ENCODE measurements at regions not wholly inside any gene's neighbourhood (a gene's known extent, or its start where the extent isn't known, plus 50 kb on each side); places are given as distances from the start of the nearest gene placed in this dataset.

DNA sequence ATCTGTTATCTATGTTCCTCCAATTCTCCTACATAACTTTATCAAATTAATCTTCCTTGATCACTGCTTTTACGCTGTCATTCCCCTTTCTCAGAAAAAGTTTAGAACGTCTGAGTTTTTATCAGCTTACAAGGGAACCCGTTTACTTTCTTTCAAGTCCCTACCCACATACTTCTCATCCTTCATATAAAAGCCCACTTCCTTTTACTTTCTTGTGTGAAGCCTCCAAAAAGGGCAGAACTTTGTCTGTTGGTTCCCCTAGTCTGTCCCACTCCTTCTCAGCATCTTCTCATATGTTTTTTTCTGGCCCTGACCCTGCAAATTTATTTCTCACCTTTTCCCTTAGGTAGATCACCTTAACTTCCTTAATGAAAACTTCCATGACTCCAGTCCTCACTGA, 106.1 kb downstream of the TFAP2B start:
- TF ChIP-seq, protein P1, sequence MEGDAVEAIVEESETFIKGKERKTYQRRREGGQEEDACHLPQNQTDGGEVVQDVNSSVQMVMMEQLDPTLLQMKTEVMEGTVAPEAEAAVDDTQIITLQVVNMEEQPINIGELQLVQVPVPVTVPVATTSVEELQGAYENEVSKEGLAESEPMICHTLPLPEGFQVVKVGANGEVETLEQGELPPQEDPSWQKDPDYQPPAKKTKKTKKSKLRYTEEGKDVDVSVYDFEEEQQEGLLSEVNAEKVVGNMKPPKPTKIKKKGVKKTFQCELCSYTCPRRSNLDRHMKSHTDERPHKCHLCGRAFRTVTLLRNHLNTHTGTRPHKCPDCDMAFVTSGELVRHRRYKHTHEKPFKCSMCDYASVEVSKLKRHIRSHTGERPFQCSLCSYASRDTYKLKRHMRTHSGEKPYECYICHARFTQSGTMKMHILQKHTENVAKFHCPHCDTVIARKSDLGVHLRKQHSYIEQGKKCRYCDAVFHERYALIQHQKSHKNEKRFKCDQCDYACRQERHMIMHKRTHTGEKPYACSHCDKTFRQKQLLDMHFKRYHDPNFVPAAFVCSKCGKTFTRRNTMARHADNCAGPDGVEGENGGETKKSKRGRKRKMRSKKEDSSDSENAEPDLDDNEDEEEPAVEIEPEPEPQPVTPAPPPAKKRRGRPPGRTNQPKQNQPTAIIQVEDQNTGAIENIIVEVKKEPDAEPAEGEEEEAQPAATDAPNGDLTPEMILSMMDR (IDR thresholded peaks at IDR 0.05), result no peak

DNA sequence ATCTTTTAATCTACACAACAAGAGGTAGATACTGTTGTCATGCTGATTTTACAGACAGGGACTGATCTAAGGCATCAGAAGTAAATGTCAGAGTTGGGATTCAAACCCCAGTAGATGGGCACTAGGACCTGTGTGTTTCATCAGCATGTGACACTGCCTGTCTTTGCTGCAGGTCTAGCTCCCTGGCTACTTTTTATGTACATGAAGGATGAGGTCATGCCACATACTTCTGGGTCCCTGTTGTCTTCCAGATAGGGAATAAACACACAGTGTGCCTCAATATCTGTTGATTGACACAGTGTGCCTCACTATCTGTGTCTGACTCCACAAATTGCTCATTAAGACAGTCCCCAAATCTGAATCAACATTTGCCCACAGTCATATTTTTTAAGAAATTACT, 106.9 kb downstream of the TFAP2B start:
- TF ChIP-seq, protein P1 (IDR thresholded peaks at IDR 0.05), result no peak

DNA sequence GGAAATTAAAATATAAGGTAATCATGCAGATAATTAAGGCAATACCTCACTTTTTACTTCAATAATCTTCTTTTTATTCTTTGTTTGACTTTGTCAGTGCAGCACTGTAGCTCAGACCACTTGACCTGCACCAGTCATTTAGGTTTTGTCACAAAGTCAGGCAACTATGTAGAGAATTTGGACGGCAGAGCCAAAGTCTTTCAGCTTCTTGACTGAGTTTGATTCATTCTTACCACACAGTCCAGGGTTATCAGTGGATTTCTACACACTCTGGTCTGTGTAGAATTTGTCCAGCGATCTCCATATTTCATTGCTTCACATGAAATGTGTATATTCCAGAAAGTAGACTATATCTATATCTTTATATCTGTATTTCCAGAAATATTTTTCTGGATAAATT, 107.3 kb downstream of the TFAP2B start:
- TF ChIP-seq, protein P1 (IDR thresholded peaks at IDR 0.05), result no peak

DNA sequence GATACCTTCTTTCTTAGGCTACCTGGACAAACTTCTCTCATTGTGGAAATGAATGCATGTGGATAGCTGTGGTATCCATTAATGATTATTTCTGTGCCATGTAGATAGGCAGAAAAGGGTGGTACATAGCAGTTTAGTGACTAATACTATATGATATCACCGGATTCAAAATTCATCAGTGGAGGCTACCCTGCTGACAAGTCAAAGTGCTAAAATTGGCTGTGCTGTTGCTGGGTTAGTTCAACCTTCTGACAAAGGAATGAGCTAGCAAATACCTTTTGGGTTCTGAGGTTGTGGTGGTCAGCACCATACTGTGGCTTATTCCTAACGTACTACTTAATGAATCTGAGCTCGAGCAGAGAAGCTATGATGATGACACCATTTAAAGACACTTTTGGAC, 109.1 kb downstream of the TFAP2B start:
- TF ChIP-seq, protein P1 (IDR thresholded peaks at IDR 0.05), result no peak

DNA sequence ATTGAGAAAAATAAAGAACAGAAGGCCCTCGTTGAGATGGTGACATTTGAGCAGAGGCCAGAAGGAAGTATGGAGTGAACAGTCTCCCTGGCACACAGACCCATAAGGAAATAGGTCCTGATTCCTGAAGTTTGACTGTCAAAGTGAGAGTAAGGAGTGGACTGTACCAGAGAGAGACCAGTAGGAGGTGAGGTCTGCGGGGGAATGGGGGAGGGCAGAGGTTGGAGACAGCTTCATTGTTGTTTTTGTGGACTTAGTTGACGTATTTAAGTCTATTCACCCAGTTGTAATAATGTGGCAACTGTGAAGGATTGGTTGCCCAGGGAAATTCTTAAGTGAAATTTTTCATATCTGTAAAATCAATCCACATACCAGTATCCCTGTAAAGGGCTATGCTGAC, 110.7 kb downstream of the TFAP2B start:
- TF ChIP-seq, protein P1 (IDR thresholded peaks at IDR 0.05), result no peak

DNA sequence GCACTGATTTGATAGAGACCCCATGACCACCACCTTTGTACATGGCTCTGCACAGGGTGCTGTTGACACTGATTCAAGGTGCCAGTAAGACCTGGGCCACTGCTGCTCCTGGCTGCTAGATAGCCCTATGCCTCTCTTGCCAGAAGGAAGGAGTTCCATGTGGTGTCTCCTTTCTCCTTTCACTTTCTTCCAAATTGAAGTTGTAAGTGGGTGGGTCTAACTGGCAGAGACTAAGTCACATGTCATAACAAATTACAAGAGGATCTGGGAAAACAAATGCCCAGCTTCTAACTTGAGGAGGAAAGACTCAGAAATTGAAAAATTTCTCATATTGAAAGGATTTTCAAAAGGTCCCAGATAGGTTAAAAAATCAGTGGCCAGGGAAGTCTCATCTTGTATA, 116.8 kb downstream of the TFAP2B start:
- TF ChIP-seq, protein P1 (IDR thresholded peaks at IDR 0.05), result no peak

DNA sequence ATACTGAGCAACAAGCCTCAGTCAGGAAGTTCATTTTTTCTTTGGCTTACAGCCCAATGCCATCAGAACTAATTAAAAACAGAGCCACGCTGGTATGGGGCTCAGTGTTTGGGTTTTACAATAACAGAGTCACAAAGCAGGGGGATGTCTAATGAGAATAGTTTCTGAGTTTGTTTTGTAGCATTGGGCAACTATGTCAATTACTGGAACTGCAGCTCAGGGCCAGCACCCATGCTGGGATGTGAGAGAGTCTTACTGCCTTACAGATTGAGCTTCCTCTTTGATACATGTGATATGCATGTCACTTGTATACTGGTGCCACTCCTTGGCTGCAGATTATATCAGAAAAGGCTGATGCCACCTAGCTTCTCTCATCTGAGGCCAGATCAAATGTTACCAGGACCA, 117.6 kb downstream of the TFAP2B start:
- TF ChIP-seq, protein P1 (IDR thresholded peaks at IDR 0.05), result no peak

DNA sequence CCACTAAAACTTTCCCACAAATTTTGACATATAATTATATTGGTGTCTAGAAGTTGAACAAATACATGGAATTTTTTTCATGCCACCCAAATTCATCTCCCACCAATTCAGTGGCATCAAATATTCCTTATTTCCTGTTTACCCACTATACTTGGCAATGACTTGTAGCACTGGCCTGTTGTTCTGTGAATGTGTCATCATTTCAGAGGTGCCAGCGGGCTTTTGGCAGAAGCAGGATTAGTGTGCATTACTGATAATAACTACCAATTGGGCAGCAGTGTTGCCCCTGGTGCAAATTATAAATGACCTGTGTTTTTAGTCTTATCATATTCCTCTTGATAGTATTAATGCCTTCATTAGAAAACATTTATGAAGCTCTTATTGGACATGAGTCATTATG, 121.3 kb downstream of the TFAP2B start:
- TF ChIP-seq, protein P1 (IDR thresholded peaks at IDR 0.05), result no peak

Measured in LNCAP (cell line).